Uterus (tissue), 3 donors: ENCODE measurements at regions not wholly inside any gene's neighbourhood (a gene's known extent, or its start where the extent isn't known, plus 50 kb on each side); places are given as distances from the start of the nearest gene placed in this dataset.

ENCODE experiments used
- DNase-seq, 2 donors: peaks; one replicate each; pipeline ENCODE4 v3.0.0-alpha.2; 2019 to 2020
- H3K27ac ChIP-seq, 2 donors: fragments of 200-600 bp; sonication (generic); 1 replicate in 1 of 2; 2 replicates in 1 of 2; pipeline ENCODE4 v1.5.1; 2016 to 2018
- H3K27me3 ChIP-seq, 2 donors: fragments of 200-600 bp; sonication (generic); one replicate each; pipeline ENCODE4 v1.5.1; 2018 to 2019; ENCODE audit warnings: control low read depth in 1 of 2
- H3K36me3 ChIP-seq, 2 donors: fragments of 200-600 bp; sonication (generic); one replicate each; pipeline ENCODE4 v1.5.1; 2019; ENCODE audit warnings: control low read depth in 1 of 2
- H3K4me1 ChIP-seq, 2 donors: fragments of 200-600 bp; sonication (generic); one replicate each; pipeline ENCODE4 v1.5.1; 2018 to 2019; ENCODE audit warnings: control low read depth in 1 of 2
- H3K4me3 ChIP-seq, 2 donors: fragments of 200-600 bp; sonication (generic); 1 replicate in 1 of 2; 2 replicates in 1 of 2; pipeline ENCODE4 v1.5.1; 2018 to 2019; ENCODE audit warnings: mild to moderate bottlenecking in 1 of 2
- H3K9me3 ChIP-seq, 2 donors: fragments of 200-600 bp; sonication (generic); one replicate each; pipeline ENCODE4 v1.5.1; 2019; ENCODE audit warnings: control low read depth in 1 of 2
- POLR2A ChIP-seq, 2 donors: fragments of 450-650 bp; IDR thresholded peaks; one replicate each; pipeline ENCODE4 v1.6.1; 2016; ENCODE audit warnings: antibody characterized with exemption in 2 of 2, mild to moderate bottlenecking in 1 of 2, moderate library complexity in 1 of 2
- intact Hi-C: fragments of 100-400 bp; cut with DNase I; formaldehyde crosslinking; loops from one replicate; pipeline ENCODE4 v1.15.1; 2023; ENCODE audit warnings: low total_unique reads
- TF ChIP-seq, protein P1 (sequence below), 4 experiments: fragments of 200-600 bp in 2 of 4; fragments of 450-650 bp in 2 of 4; sonication (generic) in 2 of 4; IDR thresholded peaks; one replicate each; pipeline ENCODE4 v1.5.1; 2016 to 2019; ENCODE audit warnings: antibody characterized with exemption in 4 of 4, mild to moderate bottlenecking in 2 of 4, moderate library complexity in 1 of 4
- donor health status: DM: yes; HTN: yes; CAD: no.

DNA sequence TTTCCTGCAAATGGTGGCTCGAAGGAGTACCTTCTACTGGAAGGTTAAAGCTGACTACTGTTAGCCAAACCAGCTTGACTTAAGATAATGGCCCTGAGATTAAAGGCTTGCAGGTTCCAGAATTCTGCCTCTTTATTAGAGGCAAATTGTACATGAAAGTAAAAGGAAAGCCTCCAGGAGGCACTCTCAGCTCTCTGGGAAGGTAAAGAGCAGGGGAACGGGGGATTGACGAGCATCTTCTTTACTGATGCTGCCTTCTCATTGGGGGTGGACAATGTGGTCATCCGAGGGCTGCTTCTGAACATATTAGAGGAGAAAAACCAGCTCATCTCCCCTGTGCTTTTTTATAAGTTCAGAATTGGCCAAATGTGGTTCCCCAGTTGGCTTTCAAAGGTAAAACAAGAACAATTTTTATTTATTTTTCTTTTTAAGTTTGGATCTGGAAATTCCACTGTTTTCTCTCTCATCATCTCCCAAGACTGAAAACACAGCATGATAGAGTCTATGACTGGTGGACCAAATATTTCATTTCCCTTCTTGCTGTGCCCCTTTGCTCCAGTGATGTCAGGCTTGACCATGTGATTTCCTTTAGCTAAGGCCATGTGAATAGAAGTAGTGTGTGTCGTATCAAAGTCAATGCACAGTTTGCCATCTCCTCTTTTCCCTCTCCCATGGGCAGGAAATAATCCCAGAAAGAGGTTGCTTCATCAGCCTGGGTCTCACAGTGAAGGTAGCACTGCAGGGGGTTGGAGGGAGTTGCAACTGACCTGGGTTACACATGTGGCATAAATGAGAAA lies 292.7 kb downstream of the PRDM2 start:
- TF ChIP-seq, protein P1, sequence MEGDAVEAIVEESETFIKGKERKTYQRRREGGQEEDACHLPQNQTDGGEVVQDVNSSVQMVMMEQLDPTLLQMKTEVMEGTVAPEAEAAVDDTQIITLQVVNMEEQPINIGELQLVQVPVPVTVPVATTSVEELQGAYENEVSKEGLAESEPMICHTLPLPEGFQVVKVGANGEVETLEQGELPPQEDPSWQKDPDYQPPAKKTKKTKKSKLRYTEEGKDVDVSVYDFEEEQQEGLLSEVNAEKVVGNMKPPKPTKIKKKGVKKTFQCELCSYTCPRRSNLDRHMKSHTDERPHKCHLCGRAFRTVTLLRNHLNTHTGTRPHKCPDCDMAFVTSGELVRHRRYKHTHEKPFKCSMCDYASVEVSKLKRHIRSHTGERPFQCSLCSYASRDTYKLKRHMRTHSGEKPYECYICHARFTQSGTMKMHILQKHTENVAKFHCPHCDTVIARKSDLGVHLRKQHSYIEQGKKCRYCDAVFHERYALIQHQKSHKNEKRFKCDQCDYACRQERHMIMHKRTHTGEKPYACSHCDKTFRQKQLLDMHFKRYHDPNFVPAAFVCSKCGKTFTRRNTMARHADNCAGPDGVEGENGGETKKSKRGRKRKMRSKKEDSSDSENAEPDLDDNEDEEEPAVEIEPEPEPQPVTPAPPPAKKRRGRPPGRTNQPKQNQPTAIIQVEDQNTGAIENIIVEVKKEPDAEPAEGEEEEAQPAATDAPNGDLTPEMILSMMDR (IDR thresholded peaks at IDR 0.05), result no peak
- TF ChIP-seq POLR2A (IDR thresholded peaks at IDR 0.05), result no peak
- intact Hi-C loops, result no loop called here
- H3K9me3 ChIP-seq, result no peaks in the 10 kb centered on the region

GRCh38 chr1:13994386-13994785 lies 294.4 kb downstream of the PRDM2 start:
- Histone ChIP-seq H3K9me3 (no peaks in the 10 kb centered on the region), H3K27me3 (no peaks in the 10 kb centered on the region), H3K4me1 (no peaks in the 10 kb centered on the region), H3K4me3 (no peak overlapping the region), H3K27ac (no peak overlapping the region), H3K36me3 (no peaks in the 10 kb centered on the region)
- intact Hi-C loops, result no loop called here
- DNase-seq, result no peak
- no peak for TF ChIP-seq POLR2A (IDR thresholded peaks at IDR 0.05)
- TF ChIP-seq, protein P1 (IDR thresholded peaks at IDR 0.05), result no peak

More for the DNA sequence above, 292.7 kb downstream of the PRDM2 start:
- Histone ChIP-seq H3K27me3 (no peaks in the 10 kb centered on the region), H3K4me3 (no peak overlapping the region), H3K4me1 (no peaks in the 10 kb centered on the region), H3K36me3 (no peaks in the 10 kb centered on the region), H3K27ac (no peak overlapping the region)
- no peak for DNase-seq

- Histone ChIP-seq H3K4me3 (no peak overlapping the region), H3K36me3 (no peaks in the 10 kb centered on the region), H3K27me3 (no peaks in the 10 kb centered on the region), H3K4me1 (no peaks in the 10 kb centered on the region), H3K9me3 (no peaks in the 10 kb centered on the region), H3K27ac (no peak overlapping the region)
- intact Hi-C loops, result no loop called here
- no peak for DNase-seq
- TF ChIP-seq POLR2A (IDR thresholded peaks at IDR 0.05), result no peak
- TF ChIP-seq, protein P1 (IDR thresholded peaks at IDR 0.05), result no peak
These were observed 296.3 kb downstream of the PRDM2 start for GRCh38 chr1:13996334-13996733.

GRCh38 chr1:14003552-14003951 lies 303.6 kb downstream of the PRDM2 start:
- no peaks in the 10 kb centered on the region for H3K4me1 ChIP-seq
- DNase-seq, result no peak
- no peak overlapping the region for H3K27ac ChIP-seq
- H3K27me3 ChIP-seq, result no peaks in the 10 kb centered on the region
- H3K9me3 ChIP-seq, result no peaks in the 10 kb centered on the region
- H3K4me3 ChIP-seq, result no peak overlapping the region
- intact Hi-C loops, result no loop called here
- no peaks in the 10 kb centered on the region for H3K36me3 ChIP-seq
- TF ChIP-seq, protein P1 (IDR thresholded peaks at IDR 0.05), result no peak

- TF ChIP-seq, protein P1 (IDR thresholded peaks at IDR 0.05), result no peak
- TF ChIP-seq POLR2A (IDR thresholded peaks at IDR 0.05), result no peak
- intact Hi-C loops, result no loop called here
- Histone ChIP-seq H3K36me3 (no peaks in the 10 kb centered on the region), H3K27ac (no peak overlapping the region), H3K9me3 (no peaks in the 10 kb centered on the region), H3K4me1 (no peaks in the 10 kb centered on the region), H3K4me3 (no peak overlapping the region), H3K27me3 (no peaks in the 10 kb centered on the region)
- DNase-seq, result no peak
These were observed 309.6 kb downstream of the PRDM2 start for GRCh38 chr1:14009582-14009981.
